ENCODE measurements at regions not wholly inside any gene's neighbourhood (a gene's known extent, or its start where the extent isn't known, plus 50 kb on each side); places are given as distances from the start of the nearest gene placed in this dataset.

- WGBS, 2 experiments (ENCODE audit: insufficient coverage in 1 of 2, insufficient read length in 1 of 2), result 96% methylated on average over 4 of the region's 4 CpGs; no CpG with 5 or more reads in 1 of the 2 experiments
- H3K9me3 Mint-ChIP-seq, result no peaks in the 10 kb centered on the region
- Histone ChIP-seq H3K27ac (ENCODE audit: low read depth, low read length) (no peak overlapping the region), H3K9ac (ENCODE audit: extremely low read depth, low read length, poor library complexity, severe bottlenecking) (no peak overlapping the region), H3K36me3 (ENCODE audit: control insufficient read depth, insufficient read depth, low read length) (no peaks in the 10 kb centered on the region), H3K4me3 (ENCODE audit: low read length) (no peak overlapping the region), H3K27me3 (ENCODE audit: control insufficient read depth, insufficient read depth, low read length, poor library complexity, severe bottlenecking) (no peaks in the 10 kb centered on the region), H3K4me1 (ENCODE audit: control insufficient read depth, insufficient read depth, low read length) (no peaks in the 10 kb centered on the region), H3K9me3 (ENCODE audit: control insufficient read depth, low read length) (no peaks in the 10 kb centered on the region)
- no peak overlapping the region for H3K27ac Mint-ChIP-seq
- TF ChIP-seq CTCF (conservative IDR thresholded peaks at IDR 0.05), result no peak
- H3K27me3 Mint-ChIP-seq (ENCODE audit: insufficient read depth), result no peaks in the 10 kb centered on the region
- no peak overlapping the region for H3K4me3 Mint-ChIP-seq
- no peaks in the 10 kb centered on the region for H3K36me3 Mint-ChIP-seq (ENCODE audit: low read depth)
- H3K4me1 Mint-ChIP-seq, result peaks cover 5% of the 10 kb centered on the region
- DNase-seq, result no peak
Measured at GRCh38 chr2:180099308-180099707, 92.2 kb upstream of the CWC22 start.

GRCh38 chr2:180085144-180085543 lies 78.0 kb upstream of the CWC22 start:
- no peak for DNase-seq
- Histone ChIP-seq H3K27ac (ENCODE audit: low read depth, low read length) (no peak overlapping the region), H3K36me3 (ENCODE audit: control insufficient read depth, insufficient read depth, low read length) (no peaks in the 10 kb centered on the region), H3K4me1 (ENCODE audit: control insufficient read depth, insufficient read depth, low read length) (no peaks in the 10 kb centered on the region), H3K9me3 (ENCODE audit: control insufficient read depth, low read length) (peaks cover 26% of the 10 kb centered on the region), H3K4me3 (ENCODE audit: low read length) (no peak overlapping the region), H3K9ac (ENCODE audit: extremely low read depth, low read length, poor library complexity, severe bottlenecking) (no peak overlapping the region), H3K27me3 (ENCODE audit: control insufficient read depth, insufficient read depth, low read length, poor library complexity, severe bottlenecking) (no peaks in the 10 kb centered on the region)
- no peak for TF ChIP-seq CTCF (conservative IDR thresholded peaks at IDR 0.05)
- Mint-ChIP-seq H3K27ac (no peak overlapping the region), H3K27me3 (ENCODE audit: insufficient read depth) (no peaks in the 10 kb centered on the region), H3K9me3 (peaks cover 30% of the 10 kb centered on the region), H3K4me1 (no peaks in the 10 kb centered on the region), H3K36me3 (ENCODE audit: low read depth) (peaks cover 4% of the 10 kb centered on the region), H3K4me3 (no peak overlapping the region)

- WGBS, 2 experiments (ENCODE audit: insufficient coverage in 1 of 2, insufficient read length in 1 of 2), result 9 to 17% methylated on average over 1 of the region's 3 CpGs
- peaks cover 14% of the 10 kb centered on the region for H3K4me1 Mint-ChIP-seq
- H3K9me3 Mint-ChIP-seq, result peaks cover 25% of the 10 kb centered on the region
- Histone ChIP-seq H3K27me3 (ENCODE audit: control insufficient read depth, insufficient read depth, low read length, poor library complexity, severe bottlenecking) (no peaks in the 10 kb centered on the region), H3K9ac (ENCODE audit: extremely low read depth, low read length, poor library complexity, severe bottlenecking) (no peak overlapping the region), H3K4me3 (ENCODE audit: low read length) (no peak overlapping the region), H3K36me3 (ENCODE audit: control insufficient read depth, insufficient read depth, low read length) (no peaks in the 10 kb centered on the region), H3K4me1 (ENCODE audit: control insufficient read depth, insufficient read depth, low read length) (peaks cover 3% of the 10 kb centered on the region), H3K9me3 (ENCODE audit: control insufficient read depth, low read length) (peaks cover 24% of the 10 kb centered on the region), H3K27ac (ENCODE audit: low read depth, low read length) (no peak overlapping the region)
- peaks cover 4% of the 10 kb centered on the region for H3K36me3 Mint-ChIP-seq (ENCODE audit: low read depth)
- TF ChIP-seq CTCF (conservative IDR thresholded peaks at IDR 0.05), result peak; percentile 91
- H3K27me3 Mint-ChIP-seq (ENCODE audit: insufficient read depth), result no peaks in the 10 kb centered on the region
- no peak overlapping the region for H3K27ac Mint-ChIP-seq
- DNase-seq, result no peak
- no peak overlapping the region for H3K4me3 Mint-ChIP-seq
Measured at GRCh38 chr2:180077295-180077906, 70.3 kb upstream of the CWC22 start.
